Stimulated activated effector memory CD8-positive, alpha-beta T cell treated with anti-CD3 and anti-CD28 coated beads, Interleukin-12 subunit alpha, Interleukin-12 subunit beta, amount 100 ng/mL, for 72 hours (primary cell): ENCODE measurements at regions not wholly inside any gene's neighbourhood (a gene's known extent, or its start where the extent isn't known, plus 50 kb on each side); places are given as distances from the start of the nearest gene placed in this dataset.

Source experiments
- ATAC-seq: fragments of 150-1000 bp; cut with Tn5 transposase; 2 replicates; pipeline ENCODE4 v1.10.0; 2021
- DNase-seq, 2 donors: peaks; one replicate each; pipeline ENCODE4 v3.0.0; 2021 to 2022; ENCODE audit warnings: low spot score in 2 of 2
- H3K27ac Mint-ChIP-seq: one replicate; pipeline ENCODE4 v1.8.0; 2022; ENCODE audit warnings: mild to moderate bottlenecking, mixed read lengths
- H3K36me3 Mint-ChIP-seq: one replicate; pipeline ENCODE4 v1.8.0; 2022; ENCODE audit warnings: mild to moderate bottlenecking, mixed read lengths
- H3K4me1 Mint-ChIP-seq: one replicate; pipeline ENCODE4 v1.8.0; 2022; ENCODE audit warnings: mixed read lengths
- H3K4me3 Mint-ChIP-seq: one replicate; pipeline ENCODE4 v1.8.0; 2022; ENCODE audit warnings: mild to moderate bottlenecking, mixed read lengths
- H3K9me3 Mint-ChIP-seq: one replicate; pipeline ENCODE4 v1.8.0; 2022; ENCODE audit warnings: mixed read lengths

- H3K4me1 Mint-ChIP-seq: no peaks in the 10 kb centered on the region
- DNase-seq (no peak), ATAC-seq (no peak)
- peaks cover 7% of the 10 kb centered on the region for H3K9me3 Mint-ChIP-seq
- no peak overlapping the region for H3K27ac Mint-ChIP-seq
- no peaks in the 10 kb centered on the region for H3K36me3 Mint-ChIP-seq
- H3K4me3 Mint-ChIP-seq: no peak overlapping the region
These were observed 70.5 kb upstream of the FLRT2 start for GRCh38 chr14:85459361-85460000.

- no peak for DNase-seq
- no peak overlapping the region for H3K27ac Mint-ChIP-seq
- no peaks in the 10 kb centered on the region for H3K4me1 Mint-ChIP-seq
- H3K9me3 Mint-ChIP-seq: peaks cover 7% of the 10 kb centered on the region
- ATAC-seq: no peak
- no peak overlapping the region for H3K4me3 Mint-ChIP-seq
- H3K36me3 Mint-ChIP-seq: no peaks in the 10 kb centered on the region
These were observed 68.4 kb upstream of the FLRT2 start for GRCh38 chr14:85461432-85462133.

GRCh38 chr14:85463512-85463911, 66.4 kb upstream of the FLRT2 start:
- Mint-ChIP-seq H3K36me3 (no peaks in the 10 kb centered on the region), H3K4me3 (no peak overlapping the region), H3K27ac (no peak overlapping the region), H3K4me1 (no peaks in the 10 kb centered on the region), H3K9me3 (peaks cover 7% of the 10 kb centered on the region)
- ATAC-seq (no peak), DNase-seq (no peak)

- no peak overlapping the region for H3K27ac Mint-ChIP-seq
- H3K4me1 Mint-ChIP-seq: no peaks in the 10 kb centered on the region
- ATAC-seq (no peak), DNase-seq (no peak)
- H3K36me3 Mint-ChIP-seq: no peaks in the 10 kb centered on the region
- no peak overlapping the region for H3K4me3 Mint-ChIP-seq
- peaks cover 7% of the 10 kb centered on the region for H3K9me3 Mint-ChIP-seq
These were observed 65.6 kb upstream of the FLRT2 start for GRCh38 chr14:85464135-85464895.

GRCh38 chr14:85466678-85467077, 63.3 kb upstream of the FLRT2 start:
- ATAC-seq (no peak), DNase-seq (no peak)
- Mint-ChIP-seq H3K4me3 (no peak overlapping the region), H3K4me1 (no peaks in the 10 kb centered on the region), H3K9me3 (peaks cover 4% of the 10 kb centered on the region), H3K27ac (no peak overlapping the region), H3K36me3 (no peaks in the 10 kb centered on the region)

GRCh38 chr14:85468816-85469215, 61.1 kb upstream of the FLRT2 start:
- no peaks in the 10 kb centered on the region for H3K4me1 Mint-ChIP-seq
- ATAC-seq (no peak), DNase-seq (no peak)

GRCh38 chr14:85471156-85471555, 58.8 kb upstream of the FLRT2 start:
- no peaks in the 10 kb centered on the region for H3K4me1 Mint-ChIP-seq
- H3K27ac Mint-ChIP-seq: no peak overlapping the region
- no peak for ATAC-seq
- H3K4me3 Mint-ChIP-seq: no peak overlapping the region
- no peaks in the 10 kb centered on the region for H3K9me3 Mint-ChIP-seq
- H3K36me3 Mint-ChIP-seq: no peaks in the 10 kb centered on the region
- DNase-seq: no peak

More at GRCh38 chr14:85468816-85469215, 61.1 kb upstream of the FLRT2 start:
- H3K36me3 Mint-ChIP-seq: no peaks in the 10 kb centered on the region
- no peak overlapping the region for H3K27ac Mint-ChIP-seq
- no peaks in the 10 kb centered on the region for H3K9me3 Mint-ChIP-seq
- no peak overlapping the region for H3K4me3 Mint-ChIP-seq

GRCh38 chr14:85471744-85472143, 58.2 kb upstream of the FLRT2 start:
- Mint-ChIP-seq H3K9me3 (no peaks in the 10 kb centered on the region), H3K27ac (no peak overlapping the region), H3K36me3 (no peaks in the 10 kb centered on the region), H3K4me3 (no peak overlapping the region), H3K4me1 (no peaks in the 10 kb centered on the region)
- DNase-seq (no peak), ATAC-seq (no peak)

GRCh38 chr14:85474431-85474830, 55.5 kb upstream of the FLRT2 start:
- H3K27ac Mint-ChIP-seq: no peak overlapping the region
- no peaks in the 10 kb centered on the region for H3K4me1 Mint-ChIP-seq
- ATAC-seq (no peak), DNase-seq (no peak)
- H3K36me3 Mint-ChIP-seq: no peaks in the 10 kb centered on the region
- H3K9me3 Mint-ChIP-seq: no peaks in the 10 kb centered on the region
- H3K4me3 Mint-ChIP-seq: no peak overlapping the region

GRCh38 chr14:85475113-85475512, 54.8 kb upstream of the FLRT2 start:
- Mint-ChIP-seq H3K36me3 (no peaks in the 10 kb centered on the region), H3K4me3 (no peak overlapping the region), H3K27ac (no peak overlapping the region), H3K9me3 (no peaks in the 10 kb centered on the region), H3K4me1 (no peaks in the 10 kb centered on the region)
- ATAC-seq (no peak), DNase-seq (no peak)

GRCh38 chr14:85479306-85479705, 50.6 kb upstream of the FLRT2 start:
- no peak overlapping the region for H3K27ac Mint-ChIP-seq
- H3K9me3 Mint-ChIP-seq: no peaks in the 10 kb centered on the region
- DNase-seq (no peak), ATAC-seq (no peak)
- no peaks in the 10 kb centered on the region for H3K4me1 Mint-ChIP-seq
- no peaks in the 10 kb centered on the region for H3K36me3 Mint-ChIP-seq
- H3K4me3 Mint-ChIP-seq: no peak overlapping the region

- no peak for DNase-seq
- Mint-ChIP-seq H3K4me1 (no peaks in the 10 kb centered on the region), H3K27ac (no peak overlapping the region), H3K36me3 (no peaks in the 10 kb centered on the region), H3K9me3 (no peaks in the 10 kb centered on the region), H3K4me3 (no peak overlapping the region)
- ATAC-seq: no peak
These were observed 50.2 kb upstream of the FLRT2 start for GRCh38 chr14:85479771-85480170.
